ENCODE measurements at regions not wholly inside any gene's neighbourhood (a gene's known extent, or its start where the extent isn't known, plus 50 kb on each side); places are given as distances from the start of the nearest gene placed in this dataset.

- no peak for TF ChIP-seq YY1 (IDR thresholded peaks at IDR 0.05; ENCODE audit: insufficient read depth, insufficient read length)
- no peak for TF ChIP-seq ZNF274 (IDR thresholded peaks at IDR 0.05; ENCODE audit: low read depth, low read length)
Observed at GRCh38 chr16:14341324-14342225, 270.5 kb downstream of the MRTFB start.

Data from NT2/D1 (cell line).